ENCODE measurements at regions not wholly inside any gene's neighbourhood (a gene's known extent, or its start where the extent isn't known, plus 50 kb on each side); places are given as distances from the start of the nearest gene placed in this dataset.

DNA sequence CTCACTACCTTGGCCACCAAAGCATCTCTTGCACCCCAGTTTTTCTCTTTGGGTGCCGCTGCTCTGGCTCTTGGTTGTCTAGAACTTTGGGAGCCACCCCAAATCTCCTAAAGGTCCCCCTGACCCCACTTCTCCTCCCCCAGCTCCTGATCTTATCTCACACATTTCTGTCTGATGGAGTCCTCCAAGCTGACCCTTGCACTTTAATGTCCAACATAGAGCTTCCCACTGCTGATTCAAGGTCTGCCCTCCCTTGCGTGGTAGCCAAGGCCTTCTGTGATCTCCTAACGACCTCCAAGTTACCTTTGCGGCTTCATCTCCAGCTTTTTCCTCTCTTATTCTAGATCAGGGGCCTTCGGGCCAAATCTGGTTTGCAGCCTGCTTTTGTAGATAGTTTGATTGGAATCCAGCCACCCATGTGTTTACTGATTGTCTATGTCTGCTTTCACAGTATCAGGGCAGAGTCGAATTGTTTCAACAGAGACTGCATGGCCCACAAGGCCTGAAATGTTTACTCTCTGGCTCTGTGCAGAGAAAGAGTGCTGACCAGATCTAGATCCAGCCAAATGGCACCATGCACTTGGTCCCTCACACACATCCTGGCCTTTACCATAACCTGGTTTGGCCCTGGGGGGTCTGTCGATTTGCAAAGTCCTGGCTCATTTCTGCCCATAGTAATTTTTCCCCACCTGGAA is 168.6 kb downstream of the HAPSTR1 start:
- TF ChIP-seq POLR2A (IDR thresholded peaks at IDR 0.05; ENCODE audit: low read depth, low read length) (no peak), TAF1 (IDR thresholded peaks at IDR 0.05; ENCODE audit: low read depth, low read length) (no peak), POLR2AphosphoS5 (IDR thresholded peaks at IDR 0.05; ENCODE audit: low read depth, low read length) (no peak), SPI1 (IDR thresholded peaks at IDR 0.05; ENCODE audit: low read depth, low read length) (no peak), PAX5 (IDR thresholded peaks at IDR 0.05; ENCODE audit: insufficient read depth, low read length, severe bottlenecking) (no peak), POU2F2 (IDR thresholded peaks at IDR 0.05; ENCODE audit: low read depth, low read length) (no peak)

All from GM12891 (cell line).